Sigmoid colon (tissue), 4 donors: ENCODE measurements at regions not wholly inside any gene's neighbourhood (a gene's known extent, or its start where the extent isn't known, plus 50 kb on each side); places are given as distances from the start of the nearest gene placed in this dataset.

Source experiments
- CTCF ChIP-seq, 4 experiments: fragments of 450-650 bp in 3 of 4; fragments of 200-600 bp in 1 of 4; IDR thresholded peaks; one replicate each; pipeline ENCODE4 v1.5.1; 2016 to 2019; ENCODE audit warnings: antibody characterized with exemption in 4 of 4, mild to moderate bottlenecking in 3 of 4, moderate library complexity in 2 of 4
- POLR2A ChIP-seq, 2 donors: fragments of 450-650 bp; IDR thresholded peaks; one replicate each; pipeline ENCODE4 v1.6.1; 2016; ENCODE audit warnings: antibody characterized with exemption in 2 of 2, mild to moderate bottlenecking in 2 of 2, moderate library complexity in 2 of 2
- POLR2AphosphoS5 ChIP-seq, 4 donors: sonication (generic); formaldehyde crosslinking; IDR thresholded peaks; one replicate each; pipeline ENCODE4 v1.6.1; 2017; ENCODE audit warnings: antibody characterized with exemption in 4 of 4

DNA sequence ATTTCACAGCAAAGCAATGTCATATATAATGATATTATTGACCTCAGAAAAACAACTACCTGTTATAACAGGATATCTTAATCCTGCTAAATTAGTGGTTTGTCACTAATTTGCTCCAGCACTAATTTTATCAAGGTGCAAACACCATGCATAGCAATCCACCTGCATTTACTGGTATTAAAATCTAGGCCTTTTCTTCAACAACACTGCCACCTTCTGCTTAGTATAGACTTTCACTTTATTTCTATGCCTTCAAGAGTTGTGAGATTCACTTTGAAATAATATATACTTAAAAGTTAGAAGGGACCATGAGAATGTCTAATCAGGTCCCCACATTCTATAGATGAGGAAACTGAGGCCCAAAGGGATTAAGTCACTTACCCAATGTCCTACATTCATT is 82.1 kb upstream of the IQCM start:
- TF ChIP-seq POLR2A (IDR thresholded peaks at IDR 0.05) (no peak), CTCF (IDR thresholded peaks at IDR 0.05) (no peak), POLR2AphosphoS5 (IDR thresholded peaks at IDR 0.05) (no peak)
